Right atrium auricular region (tissue), 2 donors: ENCODE measurements at regions not wholly inside any gene's neighbourhood (a gene's known extent, or its start where the extent isn't known, plus 50 kb on each side); places are given as distances from the start of the nearest gene placed in this dataset.

Experiments used
- DNase-seq: peaks from one replicate; pipeline ENCODE4 v3.0.0-alpha.2; 2019; ENCODE audit warnings: low spot score
- H3K27ac ChIP-seq, 2 donors: fragments of 200-600 bp; sonication (generic); 1 replicate in 1 of 2; 2 replicates in 1 of 2; pipeline ENCODE4 v1.5.1; 2016 to 2019
- H3K27me3 ChIP-seq, 2 donors: fragments of 200-600 bp; sonication (generic); one replicate each; pipeline versions ENCODE4 v1.5.1 to v1.6.0; 2017 to 2019
- H3K36me3 ChIP-seq: fragments of 200-600 bp; sonication (generic); one replicate; pipeline ENCODE4 v1.5.1; 2016
- H3K4me1 ChIP-seq, 2 donors: fragments of 200-600 bp; sonication (generic); one replicate each; pipeline versions ENCODE4 v1.5.1 to v1.6.0; 2017 to 2019
- H3K4me3 ChIP-seq, 2 donors: fragments of 200-600 bp; sonication (generic); 1 replicate in 1 of 2; 2 replicates in 1 of 2; pipeline ENCODE4 v1.5.1; 2017 to 2019; ENCODE audit warnings: mild to moderate bottlenecking in 1 of 2, moderate library complexity in 1 of 2
- H3K9me3 ChIP-seq, 2 donors: fragments of 200-600 bp; sonication (generic); one replicate each; pipeline ENCODE4 v1.5.1; 2019
- TF ChIP-seq, protein P1 (sequence below), 2 donors: fragments of 200-600 bp; sonication (generic); IDR thresholded peaks; one replicate each; pipeline ENCODE4 v1.5.1; 2019; ENCODE audit warnings: antibody characterized with exemption in 2 of 2

DNA sequence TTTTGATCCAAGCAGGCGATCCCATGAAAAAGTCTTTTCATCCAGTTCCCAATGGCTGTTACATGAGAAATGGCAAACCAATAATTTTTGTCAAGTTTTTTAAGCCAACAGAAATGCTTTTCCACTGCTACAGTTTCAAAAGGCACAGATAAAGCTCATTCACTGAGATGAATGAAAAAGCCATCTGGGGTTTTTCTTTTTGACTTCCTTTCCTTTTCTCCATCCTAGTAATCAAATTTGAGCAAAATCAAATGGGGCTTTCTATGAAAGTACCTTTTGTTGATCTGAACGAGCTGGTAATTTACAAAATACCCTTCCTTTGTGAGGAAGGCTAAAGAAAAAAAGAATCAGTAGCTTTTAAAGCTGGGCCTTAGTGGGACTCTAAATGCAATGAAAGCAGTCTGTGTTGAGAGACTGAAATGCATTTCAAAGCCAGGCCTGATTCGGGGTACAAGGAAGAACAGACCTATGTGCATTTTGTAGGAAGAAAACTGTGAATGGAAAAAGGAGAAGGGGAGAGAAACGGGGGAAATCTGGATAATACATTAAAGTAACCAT, 185.2 kb upstream of the DNAJC19 start:
- H3K9me3 ChIP-seq: no peaks in the 10 kb centered on the region
- TF ChIP-seq, protein P1, sequence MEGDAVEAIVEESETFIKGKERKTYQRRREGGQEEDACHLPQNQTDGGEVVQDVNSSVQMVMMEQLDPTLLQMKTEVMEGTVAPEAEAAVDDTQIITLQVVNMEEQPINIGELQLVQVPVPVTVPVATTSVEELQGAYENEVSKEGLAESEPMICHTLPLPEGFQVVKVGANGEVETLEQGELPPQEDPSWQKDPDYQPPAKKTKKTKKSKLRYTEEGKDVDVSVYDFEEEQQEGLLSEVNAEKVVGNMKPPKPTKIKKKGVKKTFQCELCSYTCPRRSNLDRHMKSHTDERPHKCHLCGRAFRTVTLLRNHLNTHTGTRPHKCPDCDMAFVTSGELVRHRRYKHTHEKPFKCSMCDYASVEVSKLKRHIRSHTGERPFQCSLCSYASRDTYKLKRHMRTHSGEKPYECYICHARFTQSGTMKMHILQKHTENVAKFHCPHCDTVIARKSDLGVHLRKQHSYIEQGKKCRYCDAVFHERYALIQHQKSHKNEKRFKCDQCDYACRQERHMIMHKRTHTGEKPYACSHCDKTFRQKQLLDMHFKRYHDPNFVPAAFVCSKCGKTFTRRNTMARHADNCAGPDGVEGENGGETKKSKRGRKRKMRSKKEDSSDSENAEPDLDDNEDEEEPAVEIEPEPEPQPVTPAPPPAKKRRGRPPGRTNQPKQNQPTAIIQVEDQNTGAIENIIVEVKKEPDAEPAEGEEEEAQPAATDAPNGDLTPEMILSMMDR (IDR thresholded peaks at IDR 0.05): no peak
- no peaks in the 10 kb centered on the region for H3K27me3 ChIP-seq
- no peak overlapping the region for H3K4me3 ChIP-seq
- no peaks in the 10 kb centered on the region for H3K36me3 ChIP-seq
- no peak for DNase-seq
- no peaks in the 10 kb centered on the region for H3K4me1 ChIP-seq
- no peak overlapping the region for H3K27ac ChIP-seq

DNA sequence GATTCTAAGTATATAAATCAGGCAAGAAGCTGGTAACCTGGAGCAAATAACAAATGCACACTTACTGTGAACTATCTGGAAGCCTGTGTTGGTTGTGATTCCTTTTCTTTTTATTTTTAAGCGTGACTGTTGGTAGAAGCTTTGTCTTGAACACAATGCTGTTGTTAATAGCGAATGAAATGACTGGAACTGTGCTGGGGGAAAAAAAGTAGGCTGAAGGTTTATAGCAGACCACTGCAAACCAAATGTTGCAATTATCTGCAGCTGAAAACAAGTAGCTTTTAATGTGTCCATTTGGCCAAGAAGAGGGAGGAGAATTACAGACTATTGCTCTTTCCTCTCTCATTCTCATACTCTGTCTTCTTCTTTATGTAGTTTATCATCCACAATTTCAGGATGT, 184.5 kb upstream of the DNAJC19 start:
- Histone ChIP-seq H3K27ac (no peak overlapping the region), H3K27me3 (no peaks in the 10 kb centered on the region), H3K9me3 (no peaks in the 10 kb centered on the region), H3K4me1 (no peaks in the 10 kb centered on the region), H3K4me3 (no peak overlapping the region), H3K36me3 (no peaks in the 10 kb centered on the region)
- DNase-seq: no peak
- TF ChIP-seq, protein P1 (IDR thresholded peaks at IDR 0.05): no peak

DNA sequence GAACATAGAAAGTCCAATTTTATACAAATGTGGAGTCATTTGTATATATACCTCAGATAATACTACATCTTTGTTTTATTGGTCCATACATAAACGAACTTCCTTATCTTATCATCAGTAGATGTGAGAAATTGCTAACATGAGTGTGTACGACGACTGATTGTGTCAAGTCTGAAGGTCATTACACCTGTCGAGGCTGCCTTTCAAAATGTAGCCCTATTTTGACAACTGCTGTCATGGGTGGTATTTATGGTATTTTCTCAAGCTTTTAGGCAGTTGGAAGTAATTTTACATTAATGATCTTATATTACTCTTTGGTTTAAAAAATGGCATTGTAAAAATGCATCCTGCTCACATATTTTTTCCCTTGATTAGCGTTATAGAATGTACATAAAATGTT, 183.7 kb upstream of the DNAJC19 start:
- TF ChIP-seq, protein P1 (IDR thresholded peaks at IDR 0.05): no peak
- Histone ChIP-seq H3K27me3 (no peaks in the 10 kb centered on the region), H3K9me3 (no peaks in the 10 kb centered on the region)

DNA sequence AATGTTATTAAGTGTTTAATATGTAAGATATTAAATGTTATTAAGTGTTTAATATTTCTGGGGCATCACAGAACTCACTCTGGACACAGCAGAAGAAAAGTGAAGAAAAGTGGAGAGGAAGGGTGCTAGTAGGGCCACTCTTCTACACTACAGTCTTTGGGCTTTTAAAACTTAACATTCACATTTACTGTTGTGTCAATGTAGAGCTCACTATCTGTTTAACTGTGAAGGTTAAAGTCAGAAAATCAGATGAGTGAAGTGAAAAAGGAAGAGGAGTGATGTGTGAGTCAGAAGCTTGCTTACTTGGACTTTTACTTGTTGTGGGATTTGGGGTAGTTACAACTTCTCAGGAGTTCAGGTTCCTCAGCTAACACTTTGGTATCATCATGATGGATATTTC, 145.3 kb upstream of the DNAJC19 start:
- Histone ChIP-seq H3K4me1 (no peaks in the 10 kb centered on the region), H3K36me3 (no peaks in the 10 kb centered on the region), H3K27me3 (no peaks in the 10 kb centered on the region), H3K4me3 (no peak overlapping the region), H3K27ac (no peak overlapping the region), H3K9me3 (no peaks in the 10 kb centered on the region)
- TF ChIP-seq, protein P1 (IDR thresholded peaks at IDR 0.05): no peak
- no peak for DNase-seq

More for the DNA sequence above, 183.7 kb upstream of the DNAJC19 start:
- no peaks in the 10 kb centered on the region for H3K4me1 ChIP-seq
- no peak overlapping the region for H3K4me3 ChIP-seq
- no peaks in the 10 kb centered on the region for H3K36me3 ChIP-seq
- no peak for DNase-seq
- H3K27ac ChIP-seq: no peak overlapping the region

DNA sequence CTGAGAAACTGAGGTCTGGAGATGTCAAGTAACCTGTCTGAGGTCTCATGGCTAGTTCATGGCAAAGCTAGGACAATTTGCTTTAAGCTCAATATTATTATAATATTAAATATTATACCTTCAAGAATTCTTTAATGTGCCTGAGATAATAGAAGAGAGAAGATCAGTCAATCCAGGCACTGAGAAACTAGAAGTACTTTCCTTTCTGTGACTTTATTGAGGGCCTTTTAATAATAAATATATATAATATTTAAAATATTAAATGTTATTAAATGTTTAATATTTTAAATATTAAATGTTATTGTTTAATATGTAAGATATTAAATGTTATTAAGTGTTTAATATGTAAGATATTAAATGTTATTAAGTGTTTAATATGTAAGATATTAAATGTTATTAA, 144.3 kb upstream of the DNAJC19 start:
- Histone ChIP-seq H3K9me3 (no peaks in the 10 kb centered on the region), H3K4me1 (no peaks in the 10 kb centered on the region), H3K27ac (no peak overlapping the region), H3K36me3 (no peaks in the 10 kb centered on the region), H3K4me3 (no peak overlapping the region), H3K27me3 (no peaks in the 10 kb centered on the region)
- DNase-seq: no peak
- TF ChIP-seq, protein P1 (IDR thresholded peaks at IDR 0.05): no peak

DNA sequence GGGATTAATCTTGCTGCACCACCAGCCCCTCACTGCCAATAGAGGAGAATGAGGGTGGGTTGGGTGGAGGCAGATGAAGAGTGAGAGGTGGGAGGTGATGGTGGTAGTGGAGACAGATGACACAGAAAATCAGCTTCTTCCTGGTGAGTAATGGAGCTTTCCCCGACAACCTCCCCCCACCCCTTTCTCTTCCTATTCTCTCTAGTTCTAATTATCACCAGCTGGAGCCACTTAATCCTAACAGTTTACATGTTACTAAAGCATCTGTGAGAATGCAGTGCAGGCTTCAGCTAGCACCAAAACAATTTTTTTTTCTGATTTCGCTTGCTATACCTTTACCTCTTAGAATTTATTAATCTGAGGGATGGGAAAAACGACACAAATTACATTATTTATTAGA, 116.1 kb upstream of the DNAJC19 start:
- Histone ChIP-seq H3K9me3 (no peaks in the 10 kb centered on the region), H3K4me1 (no peaks in the 10 kb centered on the region), H3K27ac (no peak overlapping the region), H3K4me3 (no peak overlapping the region), H3K27me3 (no peaks in the 10 kb centered on the region), H3K36me3 (no peaks in the 10 kb centered on the region)
- DNase-seq: no peak
- TF ChIP-seq, protein P1 (IDR thresholded peaks at IDR 0.05): no peak
